ENCODE measurements at regions not wholly inside any gene's neighbourhood (a gene's known extent, or its start where the extent isn't known, plus 50 kb on each side); places are given as distances from the start of the nearest gene placed in this dataset.

GRCh38 chr13:31853643-31854326, 114.5 kb downstream of the RXFP2 start:
- Mint-ChIP-seq H3K36me3 (no peaks in the 10 kb centered on the region), H3K9me3 (no peaks in the 10 kb centered on the region), H3K27ac (no peak overlapping the region), H3K4me1 (peaks cover 0 to 7% (median 0%) of the 10 kb centered on the region in 3 donors), H3K4me3 (no peak overlapping the region), H3K27me3 (peaks cover 2 to 12% of the 10 kb centered on the region in 2 donors)
- H3K9me3 ChIP-seq = no peaks in the 10 kb centered on the region
- no peak for ATAC-seq (replicated peaks in 1 of 4)
- peaks cover 0 to 2% of the 10 kb centered on the region in 2 experiments for H3K27me3 ChIP-seq (replicated peaks in 1 of 2; ENCODE audit: control insufficient read depth in 2 of 2, extremely low read depth in 1 of 2, insufficient read depth in 2 of 2, low read length in 1 of 2)
- WGBS (ENCODE audit: insufficient coverage) = 78% methylated on average over 1 of the region's 6 CpGs
- H3K27ac ChIP-seq (ENCODE audit: low read length) = no peak overlapping the region
- no peak overlapping the region for H3K4me3 ChIP-seq (ENCODE audit: control insufficient read depth in 1 of 2, extremely low read depth in 1 of 2, low read length in 1 of 2)
- CTCF ChIA-PET = interaction anchor here (0.5 to 0.7 kb wide), 2 partner anchors 14 to 15 kb away, joined by 3 to 5 read pairs; no protein-coding TSS in a partner anchor
- H3K36me3 ChIP-seq (ENCODE audit: control insufficient read depth in 2 of 2, extremely low read depth in 1 of 2, insufficient read depth in 1 of 2, low read length in 1 of 2) = no peaks in the 10 kb centered on the region
- POLR2A ChIA-PET = interaction anchor here (0.5 to 0.6 kb wide), 2 partner anchors 9 to 24 kb away, joined by 3 read pairs; no protein-coding TSS in a partner anchor
- no peaks in the 10 kb centered on the region for H3K4me1 ChIP-seq (ENCODE audit: control insufficient read depth in 1 of 2, extremely low read depth in 1 of 2, insufficient read depth in 2 of 2, low read length in 2 of 2)
- DNase-seq = no peak

- ATAC-seq (replicated peaks in 1 of 4) (no peak), DNase-seq (no peak)
- Mint-ChIP-seq H3K27me3 (peaks cover 1 to 8% of the 10 kb centered on the region in 2 donors), H3K36me3 (no peaks in the 10 kb centered on the region), H3K4me1 (peaks cover 0 to 6% (median 0%) of the 10 kb centered on the region in 3 donors), H3K27ac (no peak overlapping the region), H3K9me3 (no peaks in the 10 kb centered on the region), H3K4me3 (no peak overlapping the region)
- POLR2A ChIA-PET = no interaction called here
- H3K9me3 ChIP-seq = no peaks in the 10 kb centered on the region
- H3K36me3 ChIP-seq (ENCODE audit: control insufficient read depth in 2 of 2, extremely low read depth in 1 of 2, insufficient read depth in 1 of 2, low read length in 1 of 2) = no peaks in the 10 kb centered on the region
- no peaks in the 10 kb centered on the region for H3K27me3 ChIP-seq (replicated peaks in 1 of 2; ENCODE audit: control insufficient read depth in 2 of 2, extremely low read depth in 1 of 2, insufficient read depth in 2 of 2, low read length in 1 of 2)
- CTCF ChIA-PET = no interaction called here
- H3K27ac ChIP-seq (ENCODE audit: low read length) = no peak overlapping the region
- no CpG with 5 or more reads among the region's 5 CpGs for WGBS (ENCODE audit: insufficient coverage)
- H3K4me1 ChIP-seq (ENCODE audit: control insufficient read depth in 1 of 2, extremely low read depth in 1 of 2, insufficient read depth in 2 of 2, low read length in 2 of 2) = no peaks in the 10 kb centered on the region
- no peak overlapping the region for H3K4me3 ChIP-seq (ENCODE audit: control insufficient read depth in 1 of 2, extremely low read depth in 1 of 2, low read length in 1 of 2)
These were observed 120.2 kb downstream of the RXFP2 start for GRCh38 chr13:31859571-31859970.

- DNase-seq = no peak
- Mint-ChIP-seq H3K4me3 (no peak overlapping the region), H3K9me3 (no peaks in the 10 kb centered on the region), H3K36me3 (no peaks in the 10 kb centered on the region), H3K27ac (no peak overlapping the region), H3K27me3 (peaks cover 1 to 8% of the 10 kb centered on the region in 2 donors), H3K4me1 (peaks cover 0 to 8% (median 0%) of the 10 kb centered on the region in 3 donors)
- Histone ChIP-seq H3K27me3 (replicated peaks in 1 of 2; ENCODE audit: control insufficient read depth in 2 of 2, extremely low read depth in 1 of 2, insufficient read depth in 2 of 2, low read length in 1 of 2) (no peaks in the 10 kb centered on the region), H3K4me1 (ENCODE audit: control insufficient read depth in 1 of 2, extremely low read depth in 1 of 2, insufficient read depth in 2 of 2, low read length in 2 of 2) (no peaks in the 10 kb centered on the region), H3K9me3 (no peaks in the 10 kb centered on the region), H3K36me3 (ENCODE audit: control insufficient read depth in 2 of 2, extremely low read depth in 1 of 2, insufficient read depth in 1 of 2, low read length in 1 of 2) (no peaks in the 10 kb centered on the region), H3K4me3 (ENCODE audit: control insufficient read depth in 1 of 2, extremely low read depth in 1 of 2, low read length in 1 of 2) (no peak overlapping the region), H3K27ac (ENCODE audit: low read length) (no peak overlapping the region)
- POLR2A ChIA-PET = no interaction called here
- CTCF ChIA-PET = no interaction called here
- ATAC-seq (replicated peaks in 1 of 4) = no peak
- 89% methylated on average over 3 of the region's 5 CpGs for WGBS (ENCODE audit: insufficient coverage)
These were observed 120.7 kb downstream of the RXFP2 start for GRCh38 chr13:31860002-31860401.

DNA sequence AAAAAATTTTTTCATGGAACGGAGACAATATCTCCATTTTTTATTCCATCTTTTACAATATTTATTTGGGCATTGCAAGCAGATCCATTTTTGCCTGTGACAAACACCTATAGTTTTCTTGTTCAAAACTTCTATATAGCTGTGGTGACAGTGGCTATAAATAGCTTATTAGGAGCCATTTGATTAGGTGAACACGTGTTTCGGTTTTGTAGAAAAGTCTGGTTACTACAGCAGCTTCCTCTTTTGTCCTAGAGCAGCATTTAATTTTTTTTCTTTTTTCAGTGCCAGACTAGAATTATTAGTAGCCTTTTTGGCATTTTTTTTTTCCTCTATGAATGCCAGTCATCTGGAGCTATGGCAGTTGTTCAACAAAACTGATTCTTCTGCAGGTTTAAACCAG, 123.5 kb downstream of the RXFP2 start:
- Histone ChIP-seq H3K27me3 (replicated peaks in 1 of 2; ENCODE audit: control insufficient read depth in 2 of 2, extremely low read depth in 1 of 2, insufficient read depth in 2 of 2, low read length in 1 of 2) (no peaks in the 10 kb centered on the region), H3K27ac (ENCODE audit: low read length) (no peak overlapping the region), H3K9me3 (no peaks in the 10 kb centered on the region), H3K36me3 (ENCODE audit: control insufficient read depth in 2 of 2, extremely low read depth in 1 of 2, insufficient read depth in 1 of 2, low read length in 1 of 2) (no peaks in the 10 kb centered on the region), H3K4me3 (ENCODE audit: control insufficient read depth in 1 of 2, extremely low read depth in 1 of 2, low read length in 1 of 2) (no peak overlapping the region), H3K4me1 (ENCODE audit: control insufficient read depth in 1 of 2, extremely low read depth in 1 of 2, insufficient read depth in 2 of 2, low read length in 2 of 2) (no peaks in the 10 kb centered on the region)
- H3K4me3 Mint-ChIP-seq = no peak overlapping the region
- WGBS (ENCODE audit: insufficient coverage) = no CpG with 5 or more reads among the region's 3 CpGs
- ATAC-seq (replicated peaks in 1 of 4) (no peak), DNase-seq (no peak)
- H3K27me3 Mint-ChIP-seq = peaks cover 1 to 8% of the 10 kb centered on the region in 2 donors
- no peaks in the 10 kb centered on the region for H3K9me3 Mint-ChIP-seq
- H3K36me3 Mint-ChIP-seq = no peaks in the 10 kb centered on the region
- ChIA-PET POLR2A (interaction anchor here in 1 of 2 donors (0.6 to 0.7 kb wide), 2 partner anchors 9 to 35 kb away, joined by 3 to 4 read pairs; no protein-coding TSS in a partner anchor), CTCF (interaction anchor here in 1 of 2 donors (0.6 kb wide), 1 partner anchor 15 kb away, joined by 3 read pairs; no protein-coding TSS in a partner anchor)
- H3K4me1 Mint-ChIP-seq = peaks cover 0 to 12% (median 0%) of the 10 kb centered on the region in 3 donors
- H3K27ac Mint-ChIP-seq = no peak overlapping the region

DNA sequence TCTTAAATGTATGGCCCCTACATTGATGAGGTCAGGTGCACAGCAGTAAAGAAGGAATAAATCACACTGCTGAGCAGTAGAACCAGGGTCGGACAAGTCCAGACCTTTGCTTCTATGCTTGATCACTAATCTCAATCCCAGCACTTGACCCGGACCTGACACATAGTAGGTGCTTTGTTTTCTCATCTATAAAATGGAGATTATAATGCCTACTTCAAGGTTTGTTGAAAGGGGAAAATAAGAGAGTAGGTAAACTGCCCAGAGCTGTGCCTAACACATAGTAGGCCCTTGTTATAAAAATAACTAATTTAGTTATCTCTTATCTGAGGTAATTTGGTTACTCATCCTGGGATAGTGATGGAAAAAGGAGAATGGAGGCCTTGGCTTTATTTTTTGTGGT, 125.0 kb downstream of the RXFP2 start:
- no peaks in the 10 kb centered on the region for H3K9me3 Mint-ChIP-seq

GRCh38 chr13:31866099-31866498, 126.8 kb downstream of the RXFP2 start:
- Mint-ChIP-seq H3K9me3 (no peaks in the 10 kb centered on the region), H3K4me1 (peaks cover 0 to 22% (median 0%) of the 10 kb centered on the region in 3 donors), H3K27ac (no peak overlapping the region), H3K36me3 (no peaks in the 10 kb centered on the region), H3K4me3 (no peak overlapping the region), H3K27me3 (peaks cover 0 to 1% of the 10 kb centered on the region in 2 donors)
- no peaks in the 10 kb centered on the region for H3K9me3 ChIP-seq
- no peaks in the 10 kb centered on the region for H3K27me3 ChIP-seq (replicated peaks in 1 of 2; ENCODE audit: control insufficient read depth in 2 of 2, extremely low read depth in 1 of 2, insufficient read depth in 2 of 2, low read length in 1 of 2)
- ATAC-seq (replicated peaks in 1 of 4) = no peak
- no peak overlapping the region for H3K27ac ChIP-seq (ENCODE audit: low read length)
- H3K4me1 ChIP-seq (ENCODE audit: control insufficient read depth in 1 of 2, extremely low read depth in 1 of 2, insufficient read depth in 2 of 2, low read length in 2 of 2) = no peaks in the 10 kb centered on the region
- no peak for DNase-seq
- CTCF ChIA-PET = no interaction called here
- POLR2A ChIA-PET = no interaction called here
- no peaks in the 10 kb centered on the region for H3K36me3 ChIP-seq (ENCODE audit: control insufficient read depth in 2 of 2, extremely low read depth in 1 of 2, insufficient read depth in 1 of 2, low read length in 1 of 2)
- no peak overlapping the region for H3K4me3 ChIP-seq (ENCODE audit: control insufficient read depth in 1 of 2, extremely low read depth in 1 of 2, low read length in 1 of 2)

More for the DNA sequence above, 125.0 kb downstream of the RXFP2 start:
- H3K27ac ChIP-seq (ENCODE audit: low read length) = no peak overlapping the region
- no peak overlapping the region for H3K4me3 ChIP-seq (ENCODE audit: control insufficient read depth in 1 of 2, extremely low read depth in 1 of 2, low read length in 1 of 2)
- Mint-ChIP-seq H3K27ac (no peak overlapping the region), H3K36me3 (no peaks in the 10 kb centered on the region), H3K27me3 (peaks cover 1 to 8% of the 10 kb centered on the region in 2 donors), H3K4me3 (no peak overlapping the region), H3K4me1 (peaks cover 0 to 12% (median 0%) of the 10 kb centered on the region in 3 donors)
- no peaks in the 10 kb centered on the region for H3K27me3 ChIP-seq (replicated peaks in 1 of 2; ENCODE audit: control insufficient read depth in 2 of 2, extremely low read depth in 1 of 2, insufficient read depth in 2 of 2, low read length in 1 of 2)
- POLR2A ChIA-PET = no interaction called here
- no peaks in the 10 kb centered on the region for H3K36me3 ChIP-seq (ENCODE audit: control insufficient read depth in 2 of 2, extremely low read depth in 1 of 2, insufficient read depth in 1 of 2, low read length in 1 of 2)
- H3K9me3 ChIP-seq = no peaks in the 10 kb centered on the region
- no peaks in the 10 kb centered on the region for H3K4me1 ChIP-seq (ENCODE audit: control insufficient read depth in 1 of 2, extremely low read depth in 1 of 2, insufficient read depth in 2 of 2, low read length in 2 of 2)
- DNase-seq (no peak), ATAC-seq (replicated peaks in 1 of 4) (no peak)
- no CpG with 5 or more reads among the region's 2 CpGs for WGBS (ENCODE audit: insufficient coverage)
- CTCF ChIA-PET = no interaction called here
